K562 (cell line): ENCODE measurements at regions not wholly inside any gene's neighbourhood (a gene's known extent, or its start where the extent isn't known, plus 50 kb on each side); places are given as distances from the start of the nearest gene placed in this dataset.
"Not testable (repeated sequence)": the region's sequence is repeated elsewhere in the genome, so short reads cannot be mapped to it uniquely, and the experiment has no call there.

ENCODE experiments used
- ATAC-seq: fragments of 200-7000 bp; cut with Tn5 transposase; 3 replicates; pipeline ENCODE4 v1.9.1; 2020; ENCODE audit warnings: moderate library complexity
- BruUV-seq: library from RNA; stranded (reverse); fragments of 400-500 nt; replicated peaks from 2 replicates; lab custom pipeline; 2021; lab: Mats Ljungman, UMichigan
- CTCF ChIA-PET: fragments of 300-600 bp; formaldehyde crosslinking; extraction: SDS; loops from one replicate; lab custom pipeline; 2021; ENCODE audit warnings: low intra/inter-chr PET ratio; lab: Yijun Ruan, JAX
- POLR2A ChIA-PET: fragments of 300-600, 350-650 bp; sonication (Branson Sonifier 250); formaldehyde crosslinking; extraction: SDS; loops from one replicate; lab custom pipeline; 2021; ENCODE audit warnings: antibody characterized with exemption, inconsistent platforms; lab: Yijun Ruan, JAX
- DNase-seq, 4 experiments: peaks; one replicate each; pipeline versions ENCODE4 v3.0.0 to v3.0.0-alpha.2; 2011 to 2018; ENCODE audit warnings: low spot score in 3 of 4, mixed read lengths in 3 of 4; ENCODE audit errors: extremely low read depth in 1 of 4
- FAIRE-seq: peaks from 2 replicates; lab custom pipeline; 2011; peaks lifted over from hg19 to GRCh38; lab: Jason Lieb, UNC
- H2AFZ ChIP-seq: 2 replicates; pipeline ENCODE4 v1.6.0; 2011; ENCODE audit warnings: low read depth, low read length, control low read depth, inconsistent platforms
- H3K27ac ChIP-seq: fragments of 200-600 bp; 3 replicates; pipeline ENCODE4 v1.8.0; 2011; ENCODE audit warnings: low read depth, mild to moderate bottlenecking, control low read depth, inconsistent platforms, low read length, moderate library complexity, mixed read lengths; ENCODE audit errors: extremely low read depth
- H3K27me3 ChIP-seq, 2 experiments: fragments of 300-600 bp in 1 of 2; 2 replicates in 1 of 2; 3 replicates in 1 of 2; pipeline versions ENCODE4 v1.6.0 to v1.8.0; 2011; ENCODE audit warnings: inconsistent platforms in 2 of 2, low read length in 2 of 2, mild to moderate bottlenecking in 1 of 2, mixed read lengths in 1 of 2, moderate library complexity in 1 of 2; ENCODE audit not compliant: control insufficient read depth in 2 of 2, insufficient read depth in 2 of 2
- H3K36me3 ChIP-seq: fragments of 300-600 bp; 3 replicates; pipeline ENCODE4 v1.8.0; 2011; ENCODE audit warnings: mild to moderate bottlenecking, low read length, inconsistent platforms; ENCODE audit not compliant: control insufficient read depth, insufficient read depth
- H3K4me1 ChIP-seq, 2 experiments: fragments of 200-600 bp in 1 of 2; replicated peaks in 1 of 2; 2 replicates in 1 of 2; 3 replicates in 1 of 2; pipeline versions ENCODE4 v1.5.1 to v1.8.0; 2011; ENCODE audit warnings: inconsistent platforms in 2 of 2, low read length in 2 of 2, mild to moderate bottlenecking in 1 of 2, mixed read lengths in 1 of 2, moderate library complexity in 1 of 2; ENCODE audit not compliant: control insufficient read depth in 2 of 2, insufficient read depth in 2 of 2
- H3K4me2 ChIP-seq: 2 replicates; pipeline ENCODE4 v1.6.1; 2011; ENCODE audit warnings: low read length, control low read depth, inconsistent platforms, mixed read lengths; ENCODE audit not compliant: insufficient read depth
- H3K4me3 ChIP-seq: fragments of 200-600 bp; sonication (generic), shearing (Covaris generic); 2 replicates; pipeline ENCODE4 v1.5.1; 2016; ENCODE audit warnings: control low read depth, inconsistent platforms
- H3K79me2 ChIP-seq: fragments of 200-600 bp; 3 replicates; pipeline ENCODE4 v1.8.0; 2011; ENCODE audit warnings: low read length, inconsistent platforms; ENCODE audit not compliant: control insufficient read depth, insufficient read depth
- H3K9ac ChIP-seq, 2 experiments: 2 replicates each; pipeline versions ENCODE4 v1.6.0 to v1.6.1; 2011; ENCODE audit warnings: low read depth in 2 of 2, low read length in 2 of 2, control low read depth in 1 of 2, inconsistent platforms in 1 of 2, mild to moderate bottlenecking in 1 of 2, mixed read lengths in 1 of 2; ENCODE audit not compliant: insufficient read depth in 1 of 2
- H3K9me1 ChIP-seq: one replicate; pipeline ENCODE4 v1.6.0; 2011; ENCODE audit warnings: inconsistent platforms, mild to moderate bottlenecking, low read length, moderate library complexity; ENCODE audit not compliant: control insufficient read depth, insufficient read depth
- H3K9me3 ChIP-seq: replicated peaks from 2 replicates; pipeline ENCODE4 v1.5.1; 2011; ENCODE audit warnings: low read depth, low read length, inconsistent platforms; ENCODE audit not compliant: control insufficient read depth, insufficient read depth
- H4K20me1 ChIP-seq: replicated peaks from 2 replicates; pipeline ENCODE4 v1.6.1; 2011; ENCODE audit warnings: low read length, inconsistent platforms, mixed read lengths; ENCODE audit not compliant: control insufficient read depth, insufficient read depth
- ATF1 ChIP-seq, 2 experiments: fragments of 450-650 bp in 1 of 2; IDR thresholded peaks; 2 replicates each; pipeline ENCODE4 v1.6.1; 2016; ENCODE audit warnings: missing compliant biosample characterization in 1 of 2, missing genetic modification characterization in 1 of 2
- CREB1 ChIP-seq, 2 experiments: sonication (generic) in 1 of 2; formaldehyde crosslinking in 1 of 2; IDR thresholded peaks; 2 replicates each; pipeline versions ENCODE4 v1.6.1 to v1.8.0; 2012 to 2022; ENCODE audit warnings: inconsistent platforms in 1 of 2, mild to moderate bottlenecking in 1 of 2, missing genetic modification reagents in 1 of 2, moderate library complexity in 1 of 2
- CREM ChIP-seq: IDR thresholded peaks from 2 replicates; pipeline ENCODE4 v1.6.1; 2014; ENCODE audit warnings: antibody characterized with exemption, low read depth
- NCOA1 ChIP-seq: fragments of 450-650 bp; IDR thresholded peaks from 2 replicates; pipeline ENCODE4 v1.6.1; 2016; ENCODE audit warnings: low read depth
- ZC3H8 ChIP-seq: fragments of 450-650 bp; IDR thresholded peaks from 2 replicates; pipeline ENCODE4 v1.6.1; 2017
- WGBS: fragments of 100-300 bp; shearing (Covaris generic); methylation state at CpG from one replicate; pipeline ENCODE4 v1.1.6; 2016; ENCODE audit warnings: low coverage, mixed read lengths; ENCODE audit not compliant: insufficient coverage; ENCODE audit errors: missing lambda C conversion rate; 5-methylcytosine and 5-hydroxymethylcytosine counted together
- in situ Hi-C: fragments of 300-500 bp; cut with MboI; formaldehyde crosslinking; loops from 4 replicates; pipeline ENCODE4 v1.15.0; 2018; ENCODE audit warnings: inconsistent platforms, mixed read lengths
- intact Hi-C: fragments of 100-400 bp; cut with micrococcal nuclease; formaldehyde crosslinking; loops from 2 replicates; pipeline ENCODE4 v1.14.2; 2022
- TF ChIP-seq, protein P1 (sequence below), 3 experiments: fragments of 200-800 bp in 1 of 3; fragments of 250-450 bp in 1 of 3; fragments of 450-650 bp in 1 of 3; sonication (Bioruptor Pico) in 1 of 3; sonication (Bioruptor generic) in 1 of 3; formaldehyde crosslinking in 1 of 3; IDR thresholded peaks; 2 replicates each; pipeline versions ENCODE4 v1.6.1 to v1.8.0; 2016 to 2022; ENCODE audit warnings: mild to moderate bottlenecking in 2 of 3, missing genetic modification characterization in 2 of 3, missing compliant biosample characterization in 1 of 3, moderate library complexity in 1 of 3

DNA sequence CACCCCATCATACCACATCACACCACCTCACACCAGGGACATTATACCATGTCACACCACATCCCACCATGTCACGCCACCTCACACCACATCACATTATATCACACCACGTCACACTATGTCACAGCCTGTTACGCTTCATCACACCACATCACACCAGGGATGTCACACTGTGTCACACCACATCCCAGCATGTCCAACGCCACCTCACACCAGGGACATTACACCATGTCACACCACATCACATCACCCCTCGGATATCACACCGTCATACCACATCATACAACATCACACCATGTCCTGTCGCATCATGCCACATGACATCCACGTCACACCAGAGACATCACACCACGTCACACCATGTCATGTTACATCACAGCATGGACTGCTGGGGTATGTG lies 235.5 kb downstream of the TMEM121 start:
- in situ Hi-C loops: no loop called here
- TF ChIP-seq, protein P1, sequence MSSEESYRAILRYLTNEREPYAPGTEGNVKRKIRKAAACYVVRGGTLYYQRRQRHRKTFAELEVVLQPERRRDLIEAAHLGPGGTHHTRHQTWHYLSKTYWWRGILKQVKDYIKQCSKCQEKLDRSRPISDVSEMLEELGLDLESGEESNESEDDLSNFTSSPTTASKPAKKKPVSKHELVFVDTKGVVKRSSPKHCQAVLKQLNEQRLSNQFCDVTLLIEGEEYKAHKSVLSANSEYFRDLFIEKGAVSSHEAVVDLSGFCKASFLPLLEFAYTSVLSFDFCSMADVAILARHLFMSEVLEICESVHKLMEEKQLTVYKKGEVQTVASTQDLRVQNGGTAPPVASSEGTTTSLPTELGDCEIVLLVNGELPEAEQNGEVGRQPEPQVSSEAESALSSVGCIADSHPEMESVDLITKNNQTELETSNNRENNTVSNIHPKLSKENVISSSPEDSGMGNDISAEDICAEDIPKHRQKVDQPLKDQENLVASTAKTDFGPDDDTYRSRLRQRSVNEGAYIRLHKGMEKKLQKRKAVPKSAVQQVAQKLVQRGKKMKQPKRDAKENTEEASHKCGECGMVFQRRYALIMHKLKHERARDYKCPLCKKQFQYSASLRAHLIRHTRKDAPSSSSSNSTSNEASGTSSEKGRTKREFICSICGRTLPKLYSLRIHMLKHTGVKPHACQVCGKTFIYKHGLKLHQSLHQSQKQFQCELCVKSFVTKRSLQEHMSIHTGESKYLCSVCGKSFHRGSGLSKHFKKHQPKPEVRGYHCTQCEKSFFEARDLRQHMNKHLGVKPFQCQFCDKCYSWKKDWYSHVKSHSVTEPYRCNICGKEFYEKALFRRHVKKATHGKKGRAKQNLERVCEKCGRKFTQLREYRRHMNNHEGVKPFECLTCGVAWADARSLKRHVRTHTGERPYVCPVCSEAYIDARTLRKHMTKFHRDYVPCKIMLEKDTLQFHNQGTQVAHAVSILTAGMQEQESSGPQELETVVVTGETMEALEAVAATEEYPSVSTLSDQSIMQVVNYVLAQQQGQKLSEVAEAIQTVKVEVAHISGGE (CRISPR knock-in tag; IDR thresholded peaks at IDR 0.05): 0 out of 6 replicates have a peak, but pooled peaks of 1 of the 3 experiments have one; percentile 28
- TF ChIP-seq NCOA1: peak; percentile 78; the same call in 1 of the 2 replicates
- TF ChIP-seq ZC3H8: no peak
- peak; percentile 74 for TF ChIP-seq CREB1 (IDR thresholded peaks at IDR 0.05)
- TF ChIP-seq CREB1 (CRISPR knock-in tag; IDR thresholded peaks at IDR 0.05): peak; percentile 63
- peak; percentile 54; the same call in 1 of the 2 replicates for TF ChIP-seq CREM
- TF ChIP-seq ATF1 (CRISPR knock-in tag; IDR thresholded peaks at IDR 0.05): no peak
- peak; percentile 80 for TF ChIP-seq ATF1 (tag; IDR thresholded peaks at IDR 0.05)
- TF ChIP-seq, all 486 proteins: peak for 5
- CTCF ChIA-PET: no interaction called here
- no peak for DNase-seq
- Histone ChIP-seq H2AFZ (no peak overlapping the region), H4K20me1 (no peaks in the 10 kb centered on the region), H3K36me3 (no peaks in the 10 kb centered on the region), H3K4me3 (no peak overlapping the region), H3K27ac (no peak overlapping the region), H3K4me1 (no peaks in the 10 kb centered on the region), H3K9ac (no peak overlapping the region), H3K4me2 (no peak overlapping the region), H3K9me3 (no peaks in the 10 kb centered on the region), H3K27me3 (no peaks in the 10 kb centered on the region), H3K9me1 (no peaks in the 10 kb centered on the region), H3K79me2 (no peaks in the 10 kb centered on the region)
- BruUV-seq: no TSS peak
- no peak for ATAC-seq
- intact Hi-C loops: no loop called here
- POLR2A ChIA-PET: no interaction called here
- FAIRE-seq: no peak
- WGBS: 0% methylated on average over 9 of the region's 9 CpGs

DNA sequence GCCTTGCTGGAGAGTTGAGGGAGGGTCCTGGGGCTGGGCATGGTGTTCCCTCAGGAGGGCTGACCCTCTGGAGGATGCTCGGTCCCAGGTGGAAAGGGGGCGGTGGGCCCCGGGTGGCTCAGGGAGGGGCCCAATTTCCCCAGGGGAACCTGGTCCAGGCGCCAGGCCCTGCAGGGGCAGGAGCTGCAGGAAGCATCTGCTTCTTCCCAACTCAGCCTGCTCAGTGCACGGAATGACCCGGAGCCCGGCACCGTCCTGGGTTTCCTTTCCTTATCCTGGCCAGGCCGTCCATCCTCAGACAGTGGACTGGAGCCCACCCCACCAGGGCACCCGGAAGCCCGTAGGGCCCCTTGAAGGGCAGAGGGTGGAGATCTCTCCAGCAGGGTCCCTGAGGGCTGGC lies 235.9 kb downstream of the TMEM121 start:
- H3K27me3 ChIP-seq, H3K9ac ChIP-seq, H3K4me3 ChIP-seq, POLR2A ChIA-PET, BruUV-seq, CTCF ChIA-PET, H3K9me1 ChIP-seq, H3K27ac ChIP-seq, in situ Hi-C loops, ATAC-seq, H2AFZ ChIP-seq, intact Hi-C loops, H4K20me1 ChIP-seq, DNase-seq, H3K4me2 ChIP-seq, H3K4me1 ChIP-seq, H3K79me2 ChIP-seq, FAIRE-seq, H3K36me3 ChIP-seq, H3K9me3 ChIP-seq: not testable (repeated sequence)
- 0% methylated on average over 2 of the region's 11 CpGs for WGBS
